H1 (cell line): ENCODE measurements at regions not wholly inside any gene's neighbourhood (a gene's known extent, or its start where the extent isn't known, plus 50 kb on each side); places are given as distances from the start of the nearest gene placed in this dataset.

Experiments used
- CTCF ChIA-PET: fragments of 300-600 bp; sonication (Branson Sonifier 250); formaldehyde crosslinking; loops from one replicate; lab custom pipeline; 2021; ENCODE audit not compliant: partially characterized antibody; lab: Charles Lee
- POLR2A ChIA-PET: fragments of 300-600 bp; sonication (Branson Sonifier 250); formaldehyde crosslinking; loops from one replicate; lab custom pipeline; 2021; ENCODE audit warnings: inconsistent platforms; ENCODE audit not compliant: partially characterized antibody; lab: Charles Lee
- DNase-seq, 2 experiments: peaks; one replicate each; pipeline versions ENCODE4 v3.0.0 to v3.0.0-alpha.2; 2010 to 2022; ENCODE audit warnings: low spot score in 2 of 2, low read depth in 1 of 2, mixed read lengths in 1 of 2
- FAIRE-seq: peaks from 2 replicates; lab custom pipeline; 2011; peaks lifted over from hg19 to GRCh38; lab: Jason Lieb, UNC
- H2AFZ ChIP-seq: 2 replicates; pipeline ENCODE4 v1.8.1; 2012; ENCODE audit warnings: low read length, inconsistent platforms
- H2AK5ac ChIP-seq: 2 replicates; pipeline ENCODE4 v1.6.1; 2013; ENCODE audit warnings: low read depth, low read length
- H2BK120ac ChIP-seq: replicated peaks from 2 replicates; pipeline ENCODE3; 2013; ENCODE audit warnings: low read depth, low read length, inconsistent platforms
- H2BK12ac ChIP-seq: 2 replicates; pipeline ENCODE4 v1.6.1; 2013; ENCODE audit warnings: low read depth, low read length
- H2BK15ac ChIP-seq: 2 replicates; pipeline ENCODE4 v1.6.1; 2013; ENCODE audit warnings: low read length
- H2BK20ac ChIP-seq: 2 replicates; pipeline ENCODE4 v1.6.1; 2013; ENCODE audit warnings: low read length
- H2BK5ac ChIP-seq: 2 replicates; pipeline ENCODE4 v1.6.1; 2013; ENCODE audit warnings: low read depth, low read length
- H3K14ac ChIP-seq: 2 replicates; pipeline ENCODE4 v1.6.1; 2013; ENCODE audit warnings: inconsistent platforms; ENCODE audit not compliant: insufficient read length
- H3K18ac ChIP-seq: 2 replicates; pipeline ENCODE4 v1.6.1; 2013; ENCODE audit warnings: low read length; ENCODE audit errors: extremely low read depth
- H3K23ac ChIP-seq: 2 replicates; pipeline ENCODE4 v1.6.1; 2013; ENCODE audit warnings: inconsistent platforms; ENCODE audit not compliant: insufficient read length
- H3K23me2 ChIP-seq: 2 replicates; pipeline ENCODE4 v1.6.1; 2013; ENCODE audit warnings: low read depth, low read length
- H3K27ac ChIP-seq: 2 replicates; pipeline ENCODE4 v1.6.1; 2011; ENCODE audit warnings: low read depth, low read length, inconsistent platforms
- H3K27me3 ChIP-seq, 4 experiments: replicated peaks in 1 of 4; 1 replicate in 1 of 4; 2 replicates in 3 of 4; pipeline versions ENCODE4 v1.6.1 to v1.8.1; 2011 to 2013; ENCODE audit warnings: low read length in 3 of 4, mild to moderate bottlenecking in 3 of 4, inconsistent platforms in 2 of 4, mixed read lengths in 2 of 4, moderate library complexity in 1 of 4; ENCODE audit not compliant: control insufficient read depth in 3 of 4, insufficient read depth in 3 of 4; ENCODE audit errors: extremely low read depth in 1 of 4
- H3K36me3 ChIP-seq, 4 experiments: 2 replicates each; pipeline versions ENCODE4 v1.6.1 to v1.8.1; 2011 to 2013; ENCODE audit warnings: mild to moderate bottlenecking in 4 of 4, low read length in 3 of 4, moderate library complexity in 2 of 4, control low read depth in 1 of 4, inconsistent platforms in 1 of 4; ENCODE audit not compliant: insufficient read depth in 4 of 4, control insufficient read depth in 2 of 4
- H3K4ac ChIP-seq: replicated peaks from 2 replicates; pipeline ENCODE3; 2013; ENCODE audit warnings: low read length, low read depth, mixed read lengths, inconsistent platforms; ENCODE audit not compliant: insufficient read length
- H3K4me1 ChIP-seq, 4 experiments: replicated peaks in 1 of 4; 1 replicate in 1 of 4; 2 replicates in 3 of 4; pipeline versions ENCODE4 v1.6.1 to v1.8.1; 2011 to 2013; ENCODE audit warnings: low read length in 3 of 4, inconsistent platforms in 2 of 4, mixed read lengths in 1 of 4; ENCODE audit not compliant: insufficient read depth in 4 of 4, control insufficient read depth in 3 of 4
- H3K4me2 ChIP-seq, 2 experiments: 2 replicates each; pipeline versions ENCODE4 v1.6.1 to v1.8.1; 2011 to 2013; ENCODE audit warnings: low read depth in 2 of 2, low read length in 2 of 2, control low read depth in 1 of 2, inconsistent platforms in 1 of 2, mild to moderate bottlenecking in 1 of 2; ENCODE audit not compliant: insufficient read depth in 1 of 2
- H3K4me3 ChIP-seq, 4 experiments: fragments of 200-600, 300-600 bp in 1 of 4; sonication (generic), shearing (Covaris generic), sonication (Bioruptor Twin) in 1 of 4; 2 replicates each; pipeline versions ENCODE4 v1.5.1 to v1.8.1; 2011 to 2016; ENCODE audit warnings: low read length in 4 of 4, low read depth in 3 of 4, control low read depth in 2 of 4, inconsistent platforms in 2 of 4, mild to moderate bottlenecking in 2 of 4, mixed read lengths in 1 of 4, moderate library complexity in 1 of 4; ENCODE audit not compliant: insufficient read depth in 2 of 4; ENCODE audit errors: extremely low read depth in 1 of 4
- H3K56ac ChIP-seq: replicated peaks from 2 replicates; pipeline ENCODE3; 2013; ENCODE audit warnings: low read depth, mild to moderate bottlenecking, mixed read lengths, low read length, inconsistent platforms; ENCODE audit not compliant: insufficient read length
- H3K79me1 ChIP-seq: 2 replicates; pipeline ENCODE4 v1.6.1; 2013; ENCODE audit warnings: low read depth, low read length, control low read depth
- H3K79me2 ChIP-seq, 2 experiments: 2 replicates each; pipeline versions ENCODE4 v1.6.1 to v1.8.1; 2012 to 2013; ENCODE audit warnings: low read length in 2 of 2, mild to moderate bottlenecking in 2 of 2, inconsistent platforms in 1 of 2; ENCODE audit not compliant: insufficient read depth in 2 of 2, control insufficient read depth in 1 of 2
- H3K9ac ChIP-seq, 4 experiments: replicated peaks in 1 of 4; 1 replicate in 1 of 4; 2 replicates in 3 of 4; pipeline versions ENCODE4 v1.6.1 to v1.8.1; 2011 to 2013; ENCODE audit warnings: low read depth in 3 of 4, low read length in 3 of 4, control low read depth in 2 of 4, mild to moderate bottlenecking in 2 of 4, moderate library complexity in 2 of 4, inconsistent platforms in 1 of 4; ENCODE audit errors: extremely low read depth in 1 of 4
- H3K9me3 ChIP-seq, 2 experiments: 2 replicates each; pipeline versions ENCODE4 v1.6.1 to v1.8.1; 2012 to 2013; ENCODE audit warnings: mild to moderate bottlenecking in 2 of 2, moderate library complexity in 2 of 2, control low read depth in 1 of 2, inconsistent platforms in 1 of 2, low read depth in 1 of 2, low read length in 1 of 2, mixed read lengths in 1 of 2; ENCODE audit not compliant: insufficient read depth in 2 of 2
- H4K20me1 ChIP-seq, 2 experiments: replicated peaks in 1 of 2; 2 replicates each; pipeline versions ENCODE3 to v1.8.1; 2011 to 2013; ENCODE audit warnings: inconsistent platforms in 2 of 2, low read length in 2 of 2, mild to moderate bottlenecking in 1 of 2; ENCODE audit not compliant: insufficient read depth in 2 of 2, control insufficient read depth in 1 of 2
- H4K5ac ChIP-seq: 2 replicates; pipeline ENCODE4 v1.6.1; 2013; ENCODE audit warnings: low read length, low read depth, mixed read lengths, inconsistent platforms; ENCODE audit not compliant: insufficient read length
- H4K8ac ChIP-seq: 2 replicates; pipeline ENCODE4 v1.8.0; 2013; ENCODE audit warnings: mild to moderate bottlenecking, moderate library complexity, low read length, inconsistent platforms; ENCODE audit not compliant: insufficient read depth; ENCODE audit errors: extremely low read depth
- H4K91ac ChIP-seq: replicated peaks from 2 replicates; pipeline ENCODE3; 2013; ENCODE audit warnings: low read length, mixed read lengths, inconsistent platforms; ENCODE audit not compliant: insufficient read length
- NRF1 ChIP-seq: IDR thresholded peaks from 2 replicates; pipeline ENCODE4 v1.6.1; 2011; ENCODE audit warnings: mild to moderate bottlenecking, low read depth, low read length, improper control_type of control experiment
- POLR2AphosphoS5 ChIP-seq: IDR thresholded peaks from 2 replicates; pipeline ENCODE4 v1.6.1; 2011; ENCODE audit warnings: low read depth, low read length
- RAD21 ChIP-seq, 2 experiments: IDR thresholded peaks in 1 of 2; conservative IDR thresholded peaks in 1 of 2; 2 replicates each; pipeline ENCODE4 v1.6.1; 2011; ENCODE audit warnings: low read depth in 2 of 2, low read length in 2 of 2, improper control_type of control experiment in 1 of 2, inconsistent platforms in 1 of 2, mild to moderate bottlenecking in 1 of 2, moderate library complexity in 1 of 2
- WGBS, 2 experiments: shearing (Covaris generic) in 1 of 2; methylation state at CpG; one replicate each; pipeline versions ENCODE4 v1.1.6 to v1.1.7; 2013 to 2015; ENCODE audit warnings: low lambda C conversion rate in 2 of 2, mixed read lengths in 2 of 2, inconsistent platforms in 1 of 2, low coverage in 1 of 2, missing lambda C conversion rate in 1 of 2; ENCODE audit not compliant: insufficient replicate concordance in 2 of 2, insufficient coverage in 1 of 2, insufficient read length in 1 of 2; ENCODE audit errors: extremely low coverage in 1 of 2, missing lambda C conversion rate in 1 of 2; 5-methylcytosine and 5-hydroxymethylcytosine counted together
- TF ChIP-seq, protein P1 (sequence below), 3 experiments: IDR thresholded peaks; 1 replicate in 2 of 3; 2 replicates in 1 of 3; pipeline versions ENCODE4 v1.5.1 to v1.6.1; 2011; ENCODE audit warnings: low read length in 3 of 3, mild to moderate bottlenecking in 3 of 3, inconsistent platforms in 2 of 3, low read depth in 1 of 3, moderate library complexity in 1 of 3; ENCODE audit not compliant: insufficient read depth in 1 of 3; ENCODE audit errors: control extremely low read depth in 1 of 3

- POLR2A ChIA-PET, result no interaction called here
- Histone ChIP-seq H3K23ac (no peak overlapping the region), H2BK20ac (no peak overlapping the region), H2BK12ac (no peak overlapping the region), H3K4me1 (peaks cover 0 to 8% (median under 1%) of the 10 kb centered on the region in 4 experiments; a peak in 2 of 7 replicates), H4K5ac (no peak overlapping the region), H3K4ac (no peak overlapping the region), H4K20me1 (no peaks in the 10 kb centered on the region), H3K9me3 (no peaks in the 10 kb centered on the region), H3K4me2 (no peak overlapping the region), H2BK15ac (no peak overlapping the region), H3K18ac (no peak overlapping the region), H4K8ac (no peak overlapping the region), H2AFZ (no peak overlapping the region), H3K23me2 (no peaks in the 10 kb centered on the region; the same call in 1 of the 2 replicates), H4K91ac (no peak overlapping the region), H2BK5ac (no peak overlapping the region), H2BK120ac (no peak overlapping the region), H3K36me3 (no peaks in the 10 kb centered on the region), H3K79me1 (no peaks in the 10 kb centered on the region), H2AK5ac (no peak overlapping the region), H3K14ac (no peak overlapping the region), H3K27me3 (no peaks in the 10 kb centered on the region), H3K56ac (no peak overlapping the region), H3K9ac (no peak overlapping the region), H3K4me3 (no peak overlapping the region), H3K27ac (no peak overlapping the region), H3K79me2 (no peaks in the 10 kb centered on the region)
- DNase-seq (no peak), FAIRE-seq (no peak)
- CTCF ChIA-PET, result interaction anchor here (0.6 to 22.6 kb wide), 26 partner anchors 8 to 1296 kb away, joined by 3 to 424 read pairs (median 4); no protein-coding TSS in a partner anchor
- TF ChIP-seq RAD21 (IDR thresholded peaks at IDR 0.05 in 1 of 2, conservative IDR thresholded peaks at IDR 0.05 in 1 of 2; ENCODE audit: low read depth in 2 of 2, low read length in 2 of 2) (peak; percentile 79 to 82), NRF1 (no peak), POLR2AphosphoS5 (no peak)
- TF ChIP-seq, protein P1, sequence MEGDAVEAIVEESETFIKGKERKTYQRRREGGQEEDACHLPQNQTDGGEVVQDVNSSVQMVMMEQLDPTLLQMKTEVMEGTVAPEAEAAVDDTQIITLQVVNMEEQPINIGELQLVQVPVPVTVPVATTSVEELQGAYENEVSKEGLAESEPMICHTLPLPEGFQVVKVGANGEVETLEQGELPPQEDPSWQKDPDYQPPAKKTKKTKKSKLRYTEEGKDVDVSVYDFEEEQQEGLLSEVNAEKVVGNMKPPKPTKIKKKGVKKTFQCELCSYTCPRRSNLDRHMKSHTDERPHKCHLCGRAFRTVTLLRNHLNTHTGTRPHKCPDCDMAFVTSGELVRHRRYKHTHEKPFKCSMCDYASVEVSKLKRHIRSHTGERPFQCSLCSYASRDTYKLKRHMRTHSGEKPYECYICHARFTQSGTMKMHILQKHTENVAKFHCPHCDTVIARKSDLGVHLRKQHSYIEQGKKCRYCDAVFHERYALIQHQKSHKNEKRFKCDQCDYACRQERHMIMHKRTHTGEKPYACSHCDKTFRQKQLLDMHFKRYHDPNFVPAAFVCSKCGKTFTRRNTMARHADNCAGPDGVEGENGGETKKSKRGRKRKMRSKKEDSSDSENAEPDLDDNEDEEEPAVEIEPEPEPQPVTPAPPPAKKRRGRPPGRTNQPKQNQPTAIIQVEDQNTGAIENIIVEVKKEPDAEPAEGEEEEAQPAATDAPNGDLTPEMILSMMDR (IDR thresholded peaks at IDR 0.05; ENCODE audit: control extremely low read depth in 1 of 3, insufficient read depth in 1 of 3, low read depth in 1 of 3, low read length in 3 of 3), result peak; percentile 49 to 66 (median 60)
- whole genome bisulfite sequencing, 2 experiments, result 44% methylated on average over 4 of the region's 4 CpGs; no CpG with 5 or more reads in 1 of the 2 experiments
Observed at GRCh38 chr16:51971184-51971583, 575.8 kb downstream of the TOX3 start.
